DMS153 treated with DMSO at 0.1 percent for 48 hours (cell line): ENCODE measurements at regions not wholly inside any gene's neighbourhood (a gene's known extent, or its start where the extent isn't known, plus 50 kb on each side); places are given as distances from the start of the nearest gene placed in this dataset.
"Not testable (repeated sequence)": the region's sequence is repeated elsewhere in the genome, so short reads cannot be mapped to it uniquely, and the experiment has no call there.

ENCODE experiments used
- DNase-seq: peaks from one replicate; lab custom pipeline; 2025; ENCODE audit not compliant: unreplicated experiment; lab: John Stamatoyannopoulos, UW

DNA sequence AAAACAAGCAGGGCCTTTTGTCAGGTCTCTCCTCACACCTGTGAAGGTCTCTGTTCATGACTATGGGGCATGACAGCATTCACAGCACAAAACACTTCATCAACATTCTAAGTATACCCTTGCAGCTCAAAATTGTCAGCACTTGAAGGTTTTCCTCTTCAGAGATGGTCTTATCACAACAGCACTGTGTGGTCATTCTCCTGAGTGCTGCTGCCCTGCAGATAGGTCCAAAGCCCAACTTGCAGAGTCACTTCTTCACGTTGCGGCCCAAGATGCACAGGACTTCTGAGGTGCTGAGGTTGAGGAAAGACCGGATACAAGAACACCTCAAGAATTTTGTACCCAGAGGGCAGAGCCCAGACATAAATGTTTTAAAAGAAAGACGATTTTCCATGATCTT, 574.5 kb downstream of the UQCRFS1 start:
- no peak for DNase-seq

DNA sequence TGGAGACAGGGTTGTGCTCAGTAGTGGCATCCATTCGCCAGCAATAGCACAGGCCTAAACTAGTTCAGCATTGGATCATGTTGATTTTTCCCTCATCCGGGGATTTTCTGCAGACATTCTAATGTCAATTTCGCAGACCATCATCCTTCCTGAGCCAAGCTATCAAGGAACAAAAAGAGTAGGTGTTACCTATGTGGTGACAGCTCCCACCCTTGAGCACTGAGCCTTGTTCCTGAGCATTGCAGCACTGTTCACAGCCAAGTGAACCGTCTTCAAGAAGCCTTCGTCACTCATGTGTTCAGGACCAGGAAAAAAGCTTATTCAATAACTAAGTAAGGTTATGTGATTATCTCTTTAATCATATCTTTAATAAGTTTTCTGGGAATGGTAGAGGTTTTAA, 576.2 kb downstream of the UQCRFS1 start:
- DNase-seq, result no peak

DNA sequence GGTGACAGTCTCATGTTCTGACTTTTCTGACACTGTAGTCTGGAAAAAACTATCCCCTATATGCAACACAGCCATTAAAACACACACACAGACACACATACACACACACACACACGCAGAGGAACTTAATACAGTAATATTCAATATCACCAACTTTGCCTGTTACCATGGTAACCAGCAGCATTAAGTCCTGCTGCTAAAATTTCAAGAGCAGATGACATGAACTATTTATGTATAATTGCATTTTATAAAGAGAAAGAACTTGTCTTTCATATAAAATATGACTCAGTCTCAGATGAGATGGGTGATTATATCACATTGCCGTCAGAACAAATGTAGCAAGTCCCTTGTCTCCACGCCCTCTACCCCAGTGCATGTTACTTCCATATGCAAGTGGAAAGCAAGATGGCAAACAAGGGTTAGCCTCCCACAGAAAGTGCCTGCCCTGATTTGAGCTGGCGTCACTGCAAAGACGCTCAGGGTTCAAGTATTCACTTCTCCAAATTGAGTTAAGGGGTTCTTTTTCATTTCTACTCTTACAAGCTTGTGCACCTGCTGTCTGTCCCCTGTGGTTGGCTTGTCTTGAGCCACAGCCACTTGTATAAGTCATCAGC, 576.8 kb downstream of the UQCRFS1 start:
- no peak for DNase-seq

- no peak for DNase-seq
Measured at GRCh38 chr19:28634837-28635236, 578.1 kb downstream of the UQCRFS1 start.

GRCh38 chr19:28634019-28634328, 579.0 kb downstream of the UQCRFS1 start:
- no peak for DNase-seq

- DNase-seq, result peak; percentile 50
Measured at GRCh38 chr19:28633319-28634018, 579.5 kb downstream of the UQCRFS1 start.

GRCh38 chr19:28632371-28633080, 580.4 kb downstream of the UQCRFS1 start:
- DNase-seq, result no peak

- no peak for DNase-seq
Measured at GRCh38 chr19:28631961-28632360, 581.0 kb downstream of the UQCRFS1 start.

DNA sequence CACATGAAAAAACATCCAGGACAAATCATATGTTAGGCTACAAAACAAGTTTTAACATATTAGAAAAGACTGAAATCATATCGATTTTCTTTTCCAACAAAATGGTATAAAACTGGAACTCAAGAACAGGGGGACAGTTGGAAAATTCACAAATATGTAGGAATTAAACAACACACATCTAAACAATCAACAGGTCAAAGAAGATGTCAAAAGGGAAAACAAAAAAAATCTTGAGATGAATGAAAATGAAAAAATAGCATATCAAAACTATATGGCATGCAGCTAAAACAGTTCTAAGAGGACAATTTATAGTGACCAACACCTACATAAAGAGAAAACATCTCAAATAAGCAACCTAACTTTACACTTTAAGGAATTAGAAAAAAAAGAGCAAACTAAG, 585.3 kb downstream of the UQCRFS1 start:
- DNase-seq, result no peak

DNA sequence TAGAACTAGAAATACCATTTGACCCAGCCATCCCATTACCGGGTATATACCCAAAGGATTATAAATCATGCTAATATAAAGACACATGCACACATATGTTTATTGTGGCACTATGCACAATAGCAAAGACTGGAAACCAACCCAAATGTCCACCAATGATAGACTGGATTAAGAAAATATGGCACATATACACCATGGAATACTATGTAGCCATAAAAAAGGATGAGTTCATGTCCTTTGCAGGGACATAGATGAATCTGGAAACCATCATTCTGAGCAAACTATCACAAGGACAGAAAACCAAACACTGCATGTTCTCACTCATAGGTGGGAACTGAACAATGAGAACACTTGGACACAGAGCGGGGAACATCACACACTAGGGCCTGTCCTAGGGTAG, 586.5 kb downstream of the UQCRFS1 start:
- not testable (repeated sequence) for DNase-seq

DNA sequence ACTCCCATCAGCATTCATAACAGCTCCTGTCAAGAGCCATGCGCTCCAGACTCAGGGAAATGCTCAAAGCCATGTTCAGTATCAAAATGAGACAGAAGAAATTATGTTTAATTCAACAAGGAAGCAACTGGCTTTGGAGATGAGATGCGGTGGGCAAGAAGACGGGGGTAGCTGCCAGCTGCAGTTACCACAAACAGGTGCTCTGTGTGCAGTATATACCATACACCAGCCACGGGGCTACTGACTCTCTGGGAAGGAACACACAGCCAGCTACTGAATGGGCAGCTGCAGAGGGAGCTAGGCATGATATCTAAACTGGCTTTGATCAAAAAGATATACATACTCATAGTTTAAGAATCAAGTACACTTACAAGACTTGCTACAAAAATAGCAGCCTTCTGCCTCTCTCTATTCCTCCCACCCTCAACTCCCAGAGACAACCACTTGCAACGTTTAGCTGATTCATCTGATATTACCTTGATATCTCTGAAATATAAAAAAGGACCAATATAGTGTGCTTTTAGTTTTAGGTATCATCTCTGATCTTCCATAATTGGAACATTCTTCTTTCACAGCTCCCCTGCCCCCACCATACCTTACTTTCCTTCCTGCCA, 593.0 kb downstream of the UQCRFS1 start:
- no peak for DNase-seq

DNA sequence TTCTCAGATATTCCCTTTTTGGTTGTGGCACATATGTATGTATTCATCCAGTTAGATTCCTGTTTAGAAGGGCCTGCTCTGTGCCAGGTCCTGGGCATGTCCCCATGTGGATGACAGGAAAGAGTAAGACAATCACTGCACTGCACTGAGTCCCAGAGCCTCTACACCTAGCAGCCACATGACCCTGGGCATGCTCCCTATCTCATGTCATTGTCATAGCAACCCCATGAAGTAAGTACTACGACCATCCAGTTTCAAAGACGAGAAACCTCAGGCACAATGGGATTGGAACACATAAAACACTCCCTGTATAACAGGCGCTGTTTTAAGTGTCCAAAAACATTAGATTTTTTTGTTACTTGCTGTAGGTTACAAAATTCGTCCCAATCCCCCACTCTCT, 594.4 kb downstream of the UQCRFS1 start:
- no peak for DNase-seq

GRCh38 chr19:28615966-28616365, 597.0 kb downstream of the UQCRFS1 start:
- no peak for DNase-seq

DNA sequence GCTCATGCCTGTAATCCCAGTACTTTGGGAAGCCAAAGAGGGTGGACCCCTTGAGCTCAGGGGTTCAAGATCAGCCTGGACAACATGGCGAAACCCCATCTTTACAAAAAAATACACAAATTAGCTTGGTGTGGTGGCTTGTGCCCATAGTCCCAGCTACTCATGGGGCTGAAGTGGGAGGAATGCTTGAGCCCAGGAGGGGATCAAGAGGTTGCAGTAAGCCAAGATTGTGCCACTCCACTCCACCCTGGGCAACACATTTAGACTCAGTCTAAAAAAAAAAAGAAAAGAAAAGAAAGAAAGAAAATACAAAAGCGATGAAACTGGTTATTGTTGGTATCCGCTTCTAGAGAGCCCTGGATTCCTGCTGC, 597.4 kb downstream of the UQCRFS1 start:
- DNase-seq, result no peak

- DNase-seq, result no peak
Measured at GRCh38 chr19:28614634-28615545, 598.1 kb downstream of the UQCRFS1 start.

DNA sequence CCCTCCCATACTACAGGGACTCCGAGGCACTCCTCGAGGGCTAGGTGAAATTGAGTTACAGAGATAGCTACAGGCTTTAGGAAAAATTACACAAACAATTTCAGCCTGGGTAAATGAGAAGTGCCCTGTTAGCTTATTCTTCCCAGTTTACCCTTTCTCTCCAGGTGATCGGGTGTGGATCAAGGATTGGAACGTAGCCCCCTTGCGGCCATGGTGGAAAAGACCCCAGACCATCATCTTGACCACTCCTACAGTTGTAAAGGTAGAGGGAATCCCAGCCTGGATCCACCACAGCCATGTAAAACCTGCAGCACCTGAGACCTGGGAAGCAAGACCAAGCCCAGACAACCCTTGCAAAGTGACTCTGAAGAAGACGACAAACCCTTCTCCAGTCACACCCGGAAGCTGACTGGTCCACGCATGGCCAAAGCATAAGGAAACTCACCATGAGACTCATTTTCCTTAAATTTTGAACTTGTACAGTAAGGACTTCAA, 600.6 kb downstream of the UQCRFS1 start:
- no peak for DNase-seq

DNA sequence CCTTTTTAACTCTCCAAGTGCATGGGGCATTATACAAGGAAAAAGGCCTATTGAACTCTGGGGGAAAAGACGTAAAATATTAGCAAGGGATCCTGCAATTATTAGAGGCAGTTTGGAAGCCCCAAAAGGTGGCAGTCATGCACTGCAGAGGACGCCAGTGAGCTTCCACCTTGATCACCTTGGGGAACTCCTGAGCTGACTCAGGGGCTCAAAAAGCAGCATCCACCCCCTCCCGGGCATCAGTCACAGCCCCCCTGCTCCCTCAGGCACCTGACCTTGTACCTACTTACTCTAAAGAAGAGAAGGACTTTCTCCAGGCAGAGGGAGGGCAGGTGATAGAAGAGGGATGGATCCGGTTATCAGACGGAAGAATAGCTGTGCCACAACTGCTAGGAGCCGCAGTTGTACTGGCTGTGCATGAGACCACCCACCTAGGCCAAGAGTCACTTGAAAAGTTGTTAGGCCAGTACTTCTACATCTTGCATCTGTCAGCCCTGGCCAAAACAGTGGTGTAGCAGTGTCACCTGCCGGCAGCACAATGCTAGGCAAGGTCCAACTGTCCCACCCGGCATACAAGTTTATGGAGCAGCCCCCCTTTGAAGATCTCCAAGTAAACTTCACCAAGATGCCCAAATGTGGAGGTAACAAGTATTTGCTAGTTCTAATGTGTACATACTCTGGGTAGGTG, 601.6 kb downstream of the UQCRFS1 start:
- DNase-seq, result not testable (repeated sequence)

DNA sequence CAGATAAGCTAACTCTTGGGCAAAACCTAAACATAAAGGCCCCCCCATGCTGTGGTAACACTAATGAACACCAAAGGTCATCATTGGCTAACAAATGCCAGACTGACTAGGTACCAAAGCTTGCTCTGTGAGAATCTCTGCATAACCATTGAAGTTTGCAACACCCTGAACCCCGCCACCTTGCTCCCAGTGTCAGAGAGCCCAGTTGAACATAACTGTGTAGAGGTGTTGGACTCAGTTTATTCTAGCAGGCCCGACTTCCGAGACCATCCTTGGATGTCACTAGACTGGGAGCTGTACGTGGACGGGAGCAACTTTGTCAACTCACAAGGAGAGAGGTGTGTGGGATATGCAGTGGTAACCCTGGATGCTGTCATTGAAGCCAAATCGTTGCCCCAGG, 602.2 kb downstream of the UQCRFS1 start:
- DNase-seq, result no peak

- DNase-seq, result no peak
Measured at GRCh38 chr19:28609944-28610343, 603.0 kb downstream of the UQCRFS1 start.

- DNase-seq, result no peak
Measured at GRCh38 chr19:28609091-28609755, 603.7 kb downstream of the UQCRFS1 start.
